Stimulated activated naive CD8-positive, alpha-beta T cell treated with anti-CD3 and anti-CD28 coated beads, Interleukin-15, amount 100 ng/mL, for 72 hours (primary cell): ENCODE measurements at regions not wholly inside any gene's neighbourhood (a gene's known extent, or its start where the extent isn't known, plus 50 kb on each side); places are given as distances from the start of the nearest gene placed in this dataset.
"Not testable (repeated sequence)": the region's sequence is repeated elsewhere in the genome, so short reads cannot be mapped to it uniquely, and the experiment has no call there.

ENCODE experiments used
- ATAC-seq: fragments of 150-1000 bp; cut with Tn5 transposase; 2 replicates; pipeline ENCODE4 v1.10.0; 2021; ENCODE audit warnings: mild to moderate bottlenecking, moderate library complexity
- DNase-seq, 2 donors: peaks; one replicate each; pipeline ENCODE4 v3.0.0; 2021 to 2022
- H3K27ac Mint-ChIP-seq, 2 donors: one replicate each; pipeline ENCODE4 v1.8.0; 2022; ENCODE audit warnings: mild to moderate bottlenecking in 2 of 2, mixed read lengths in 2 of 2, moderate library complexity in 2 of 2
- H3K27me3 Mint-ChIP-seq: one replicate; pipeline ENCODE4 v1.8.0; 2022; ENCODE audit warnings: mixed read lengths
- H3K4me1 Mint-ChIP-seq: one replicate; pipeline ENCODE4 v1.8.0; 2022; ENCODE audit warnings: mild to moderate bottlenecking, mixed read lengths
- H3K4me3 Mint-ChIP-seq, 2 donors: one replicate each; pipeline ENCODE4 v1.8.0; 2022; ENCODE audit warnings: mild to moderate bottlenecking in 2 of 2, mixed read lengths in 2 of 2, moderate library complexity in 1 of 2
- H3K9me3 Mint-ChIP-seq, 2 donors: one replicate each; pipeline ENCODE4 v1.8.0; 2022; ENCODE audit warnings: mixed read lengths in 2 of 2

DNA sequence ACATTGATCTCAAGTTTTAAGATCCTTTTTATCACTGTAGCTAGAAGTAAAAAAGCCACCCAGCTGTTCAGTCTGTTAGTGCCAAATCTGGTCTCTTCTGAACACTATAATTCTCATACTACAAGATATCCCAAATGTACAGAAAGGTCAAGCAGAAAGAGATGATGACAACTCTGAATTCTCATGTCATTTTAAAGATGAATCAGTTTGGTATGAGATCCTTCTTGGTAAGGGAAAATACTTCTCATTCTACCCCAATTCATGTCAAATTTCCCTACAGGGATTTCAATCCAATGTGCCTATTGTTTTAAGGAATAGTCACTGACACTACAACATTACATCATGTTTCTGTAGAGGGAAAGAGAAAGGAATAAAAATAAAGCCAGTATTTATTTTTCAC, 184.5 kb downstream of the CPEB2 start:
- Mint-ChIP-seq H3K27me3 (peaks cover 10% of the 10 kb centered on the region), H3K4me3 (no peak overlapping the region), H3K9me3 (no peaks in the 10 kb centered on the region), H3K27ac (no peak overlapping the region), H3K4me1 (peaks cover 15% of the 10 kb centered on the region)
- ATAC-seq (no peak), DNase-seq (no peak)

- Mint-ChIP-seq H3K27me3 (peaks cover 10% of the 10 kb centered on the region), H3K4me1 (no peaks in the 10 kb centered on the region), H3K4me3 (no peak overlapping the region), H3K9me3 (no peaks in the 10 kb centered on the region), H3K27ac (no peak overlapping the region)
- DNase-seq: no peak
- no peak for ATAC-seq
Measured at GRCh38 chr4:15188605-15189539, 186.6 kb downstream of the CPEB2 start.

- no peaks in the 10 kb centered on the region for H3K9me3 Mint-ChIP-seq
- no peaks in the 10 kb centered on the region for H3K27me3 Mint-ChIP-seq
- ATAC-seq (no peak), DNase-seq (no peak)
- no peak overlapping the region for H3K4me3 Mint-ChIP-seq
- H3K4me1 Mint-ChIP-seq: no peaks in the 10 kb centered on the region
- H3K27ac Mint-ChIP-seq: no peak overlapping the region
Measured at GRCh38 chr4:15194520-15194919, 192.2 kb downstream of the CPEB2 start.

GRCh38 chr4:15197005-15197404, 194.7 kb downstream of the CPEB2 start:
- H3K4me3 Mint-ChIP-seq: no peak overlapping the region
- H3K9me3 Mint-ChIP-seq: no peaks in the 10 kb centered on the region
- no peak overlapping the region for H3K27ac Mint-ChIP-seq
- no peaks in the 10 kb centered on the region for H3K27me3 Mint-ChIP-seq
- ATAC-seq (no peak), DNase-seq (no peak)
- H3K4me1 Mint-ChIP-seq: no peaks in the 10 kb centered on the region

DNA sequence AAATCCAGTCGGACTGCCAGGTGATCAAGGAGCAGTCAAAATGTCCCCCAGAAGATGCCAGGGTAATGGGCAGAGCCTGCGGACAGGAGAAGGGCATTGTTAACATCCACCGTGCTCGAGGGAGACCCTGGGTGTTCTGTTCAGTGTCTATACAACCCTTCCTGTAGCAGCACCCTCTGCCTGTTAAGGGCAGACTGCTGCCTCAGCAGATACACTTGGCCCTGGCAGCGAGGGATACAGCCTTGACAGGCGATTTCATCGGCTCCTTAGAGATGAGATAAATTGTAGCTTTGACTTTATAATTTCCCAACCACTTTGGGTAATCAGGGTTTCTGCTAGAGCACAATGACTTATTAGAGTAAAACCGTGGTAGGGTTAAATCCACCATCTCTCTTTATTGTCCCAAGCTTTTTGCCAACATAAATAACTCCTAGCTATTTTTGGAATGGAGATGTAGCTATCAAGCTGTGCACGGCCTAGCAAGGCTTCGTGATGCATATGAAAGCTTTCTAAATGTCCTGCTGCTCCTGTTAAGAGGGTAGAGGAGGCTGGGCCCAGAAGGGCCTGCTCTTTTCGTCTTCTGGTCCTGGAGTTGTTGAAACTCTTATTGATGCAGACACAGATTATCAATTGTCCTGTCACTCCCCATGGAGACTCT, 195.9 kb downstream of the CPEB2 start:
- Mint-ChIP-seq H3K27ac (no peak overlapping the region), H3K27me3 (no peaks in the 10 kb centered on the region), H3K4me1 (no peaks in the 10 kb centered on the region), H3K4me3 (no peak overlapping the region), H3K9me3 (no peaks in the 10 kb centered on the region)
- DNase-seq (no peak), ATAC-seq (no peak)

GRCh38 chr4:15201782-15202181, 199.5 kb downstream of the CPEB2 start:
- DNase-seq (no peak), ATAC-seq (no peak)
- Mint-ChIP-seq H3K27me3 (no peaks in the 10 kb centered on the region), H3K9me3 (peaks cover 13 to 14% of the 10 kb centered on the region in 2 donors), H3K4me1 (no peaks in the 10 kb centered on the region), H3K4me3 (no peak overlapping the region), H3K27ac (no peak overlapping the region)

- Mint-ChIP-seq H3K4me1 (no peaks in the 10 kb centered on the region), H3K27ac (no peak overlapping the region), H3K9me3 (peaks cover 20% of the 10 kb centered on the region in 2 donors), H3K4me3 (no peak overlapping the region), H3K27me3 (no peaks in the 10 kb centered on the region)
- DNase-seq: no peak
- no peak for ATAC-seq
Measured at GRCh38 chr4:15202481-15202880, 200.2 kb downstream of the CPEB2 start.

DNA sequence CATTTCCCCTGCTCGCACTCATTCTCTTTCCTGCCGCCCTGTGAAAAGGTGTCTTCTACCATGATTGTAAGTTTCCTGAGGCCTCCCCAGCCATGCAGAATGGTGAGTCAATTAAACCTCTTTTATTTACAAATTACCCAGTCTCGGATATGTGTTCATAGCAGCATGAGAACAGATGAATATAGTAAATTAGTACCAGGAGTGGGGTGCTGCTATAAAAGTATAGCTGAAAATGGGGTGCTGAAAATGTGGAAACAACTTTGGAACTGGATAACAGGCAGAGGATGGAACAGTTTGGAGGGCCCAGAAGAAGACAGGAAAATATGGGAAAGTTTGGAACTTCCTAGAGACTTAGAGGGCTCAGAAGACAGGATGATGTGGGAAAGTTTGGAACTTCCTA, 204.2 kb downstream of the CPEB2 start:
- not testable (repeated sequence) for H3K27ac Mint-ChIP-seq

DNA sequence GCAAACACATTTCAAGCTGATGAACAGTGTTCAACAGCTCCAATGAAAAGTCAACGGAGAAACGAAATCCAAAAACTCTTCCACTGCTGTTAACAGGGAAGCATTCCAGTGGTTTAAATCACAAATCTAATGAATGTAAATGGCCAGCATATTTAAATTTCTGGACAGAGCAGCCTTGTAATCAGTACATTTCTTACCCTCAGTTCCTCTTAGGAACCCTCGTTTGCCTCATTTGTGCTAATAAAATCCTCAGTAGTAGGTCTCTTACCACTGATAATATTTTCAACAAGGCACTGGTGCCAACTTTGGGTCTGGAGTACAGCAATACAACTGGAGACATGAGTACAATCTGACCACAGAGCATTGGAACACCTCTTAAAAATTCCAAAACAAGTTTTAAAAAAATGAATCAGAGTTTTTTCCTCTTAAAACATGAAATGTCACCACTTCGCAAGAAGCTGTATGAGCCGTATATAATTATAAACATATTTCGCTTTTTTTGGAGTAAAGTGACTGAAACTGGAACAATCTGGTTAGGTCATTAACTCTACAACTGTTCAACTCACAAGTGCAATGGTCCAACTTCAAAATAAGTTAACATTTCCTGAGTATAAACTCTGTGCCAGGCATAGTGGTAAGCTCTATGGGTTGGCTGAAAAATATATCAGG, 211.2 kb downstream of the CPEB2 start:
- Mint-ChIP-seq H3K4me1 (no peaks in the 10 kb centered on the region), H3K27me3 (peaks cover 5% of the 10 kb centered on the region), H3K9me3 (no peaks in the 10 kb centered on the region), H3K27ac (no peak overlapping the region), H3K4me3 (no peak overlapping the region)
- ATAC-seq: no peak
- no peak for DNase-seq

More for the DNA sequence above, 204.2 kb downstream of the CPEB2 start:
- H3K9me3 Mint-ChIP-seq: peaks cover 20 to 22% of the 10 kb centered on the region in 2 donors
- ATAC-seq, H3K4me1 Mint-ChIP-seq, H3K27me3 Mint-ChIP-seq, DNase-seq, H3K4me3 Mint-ChIP-seq: not testable (repeated sequence)

- no peak for ATAC-seq
- no peak for DNase-seq
- Mint-ChIP-seq H3K4me3 (no peak overlapping the region), H3K27me3 (peaks cover 5% of the 10 kb centered on the region), H3K9me3 (no peaks in the 10 kb centered on the region), H3K4me1 (no peaks in the 10 kb centered on the region), H3K27ac (no peak overlapping the region)
Measured at GRCh38 chr4:15215109-15215508, 212.7 kb upstream of the C1QTNF7 start.

GRCh38 chr4:15226203-15226602, 201.6 kb upstream of the C1QTNF7 start:
- ATAC-seq (no peak), DNase-seq (no peak)
- H3K27ac Mint-ChIP-seq: no peak overlapping the region
- H3K27me3 Mint-ChIP-seq: no peaks in the 10 kb centered on the region
- no peaks in the 10 kb centered on the region for H3K9me3 Mint-ChIP-seq
- H3K4me3 Mint-ChIP-seq: no peak overlapping the region
- H3K4me1 Mint-ChIP-seq: no peaks in the 10 kb centered on the region

GRCh38 chr4:15231265-15232091, 196.4 kb upstream of the C1QTNF7 start:
- no peaks in the 10 kb centered on the region for H3K9me3 Mint-ChIP-seq
- H3K4me3 Mint-ChIP-seq: no peak overlapping the region
- ATAC-seq (peak; percentile 67), DNase-seq (peak; percentile 65 to 72)
- H3K4me1 Mint-ChIP-seq: peaks cover 36% of the 10 kb centered on the region
- no peak overlapping the region for H3K27ac Mint-ChIP-seq
- no peaks in the 10 kb centered on the region for H3K27me3 Mint-ChIP-seq

- no peak for DNase-seq
- no peak overlapping the region for H3K27ac Mint-ChIP-seq
- H3K4me1 Mint-ChIP-seq: peaks cover 36% of the 10 kb centered on the region
Measured at GRCh38 chr4:15232366-15233263, 195.2 kb upstream of the C1QTNF7 start.

DNA sequence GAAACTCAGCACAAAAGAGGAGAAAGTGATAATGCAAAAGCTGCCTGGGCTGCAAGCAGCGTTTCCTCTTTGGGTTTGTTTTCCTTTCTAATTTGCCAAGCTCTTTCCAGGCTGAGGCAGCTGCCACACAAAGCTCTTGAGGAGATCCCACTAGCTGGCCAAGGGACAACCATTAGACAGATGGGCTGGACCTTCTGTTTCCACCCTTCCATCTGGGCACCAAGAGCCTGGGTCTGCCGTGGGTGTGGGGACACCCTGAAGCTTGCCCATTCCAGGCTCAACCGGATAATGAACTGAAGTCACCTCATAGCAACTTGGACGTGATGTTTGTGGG, 194.6 kb upstream of the C1QTNF7 start:
- Mint-ChIP-seq H3K4me3 (peak overlapping the region; percentile 71 to 72), H3K4me1 (peaks cover 36% of the 10 kb centered on the region), H3K27ac (peak overlapping the region; percentile 17 to 88), H3K27me3 (no peaks in the 10 kb centered on the region), H3K9me3 (no peaks in the 10 kb centered on the region)
- peak; percentile 36 for ATAC-seq
- DNase-seq: peak in 1 of 2 donors; percentile 13

More at GRCh38 chr4:15232366-15233263, 195.2 kb upstream of the C1QTNF7 start:
- peak; percentile 1 for ATAC-seq
- peak overlapping the region; percentile 71 to 72 for H3K4me3 Mint-ChIP-seq
- H3K27me3 Mint-ChIP-seq: no peaks in the 10 kb centered on the region
- no peaks in the 10 kb centered on the region for H3K9me3 Mint-ChIP-seq
